H1 (cell line): ENCODE measurements at regions not wholly inside any gene's neighbourhood (a gene's known extent, or its start where the extent isn't known, plus 50 kb on each side); places are given as distances from the start of the nearest gene placed in this dataset.

ENCODE experiments used
- CTCF ChIA-PET: fragments of 300-600 bp; sonication (Branson Sonifier 250); formaldehyde crosslinking; loops from one replicate; lab custom pipeline; 2021; ENCODE audit not compliant: partially characterized antibody; lab: Charles Lee
- POLR2A ChIA-PET: fragments of 300-600 bp; sonication (Branson Sonifier 250); formaldehyde crosslinking; loops from one replicate; lab custom pipeline; 2021; ENCODE audit warnings: inconsistent platforms; ENCODE audit not compliant: partially characterized antibody; lab: Charles Lee
- DNase-seq, 2 experiments: peaks; one replicate each; pipeline versions ENCODE4 v3.0.0 to v3.0.0-alpha.2; 2010 to 2022; ENCODE audit warnings: low spot score in 2 of 2, low read depth in 1 of 2, mixed read lengths in 1 of 2
- FAIRE-seq: peaks from 2 replicates; lab custom pipeline; 2011; peaks lifted over from hg19 to GRCh38; lab: Jason Lieb, UNC
- H2AFZ ChIP-seq: 2 replicates; pipeline ENCODE4 v1.8.1; 2012; ENCODE audit warnings: low read length, inconsistent platforms
- H2AK5ac ChIP-seq: 2 replicates; pipeline ENCODE4 v1.6.1; 2013; ENCODE audit warnings: low read depth, low read length
- H2BK120ac ChIP-seq: replicated peaks from 2 replicates; pipeline ENCODE3; 2013; ENCODE audit warnings: low read depth, low read length, inconsistent platforms
- H2BK12ac ChIP-seq: 2 replicates; pipeline ENCODE4 v1.6.1; 2013; ENCODE audit warnings: low read depth, low read length
- H2BK15ac ChIP-seq: 2 replicates; pipeline ENCODE4 v1.6.1; 2013; ENCODE audit warnings: low read length
- H2BK20ac ChIP-seq: 2 replicates; pipeline ENCODE4 v1.6.1; 2013; ENCODE audit warnings: low read length
- H2BK5ac ChIP-seq: 2 replicates; pipeline ENCODE4 v1.6.1; 2013; ENCODE audit warnings: low read depth, low read length
- H3K14ac ChIP-seq: 2 replicates; pipeline ENCODE4 v1.6.1; 2013; ENCODE audit warnings: inconsistent platforms; ENCODE audit not compliant: insufficient read length
- H3K18ac ChIP-seq: 2 replicates; pipeline ENCODE4 v1.6.1; 2013; ENCODE audit warnings: low read length; ENCODE audit errors: extremely low read depth
- H3K23ac ChIP-seq: 2 replicates; pipeline ENCODE4 v1.6.1; 2013; ENCODE audit warnings: inconsistent platforms; ENCODE audit not compliant: insufficient read length
- H3K23me2 ChIP-seq: 2 replicates; pipeline ENCODE4 v1.6.1; 2013; ENCODE audit warnings: low read depth, low read length
- H3K27ac ChIP-seq: 2 replicates; pipeline ENCODE4 v1.6.1; 2011; ENCODE audit warnings: low read depth, low read length, inconsistent platforms
- H3K27me3 ChIP-seq, 4 experiments: replicated peaks in 1 of 4; 1 replicate in 1 of 4; 2 replicates in 3 of 4; pipeline versions ENCODE4 v1.6.1 to v1.8.1; 2011 to 2013; ENCODE audit warnings: low read length in 3 of 4, mild to moderate bottlenecking in 3 of 4, inconsistent platforms in 2 of 4, mixed read lengths in 2 of 4, moderate library complexity in 1 of 4; ENCODE audit not compliant: control insufficient read depth in 3 of 4, insufficient read depth in 3 of 4; ENCODE audit errors: extremely low read depth in 1 of 4
- H3K36me3 ChIP-seq, 4 experiments: 2 replicates each; pipeline versions ENCODE4 v1.6.1 to v1.8.1; 2011 to 2013; ENCODE audit warnings: mild to moderate bottlenecking in 4 of 4, low read length in 3 of 4, moderate library complexity in 2 of 4, control low read depth in 1 of 4, inconsistent platforms in 1 of 4; ENCODE audit not compliant: insufficient read depth in 4 of 4, control insufficient read depth in 2 of 4
- H3K4ac ChIP-seq: replicated peaks from 2 replicates; pipeline ENCODE3; 2013; ENCODE audit warnings: low read length, low read depth, mixed read lengths, inconsistent platforms; ENCODE audit not compliant: insufficient read length
- H3K4me1 ChIP-seq, 4 experiments: replicated peaks in 1 of 4; 1 replicate in 1 of 4; 2 replicates in 3 of 4; pipeline versions ENCODE4 v1.6.1 to v1.8.1; 2011 to 2013; ENCODE audit warnings: low read length in 3 of 4, inconsistent platforms in 2 of 4, mixed read lengths in 1 of 4; ENCODE audit not compliant: insufficient read depth in 4 of 4, control insufficient read depth in 3 of 4
- H3K4me2 ChIP-seq, 2 experiments: 2 replicates each; pipeline versions ENCODE4 v1.6.1 to v1.8.1; 2011 to 2013; ENCODE audit warnings: low read depth in 2 of 2, low read length in 2 of 2, control low read depth in 1 of 2, inconsistent platforms in 1 of 2, mild to moderate bottlenecking in 1 of 2; ENCODE audit not compliant: insufficient read depth in 1 of 2
- H3K4me3 ChIP-seq, 4 experiments: fragments of 200-600, 300-600 bp in 1 of 4; sonication (generic), shearing (Covaris generic), sonication (Bioruptor Twin) in 1 of 4; 2 replicates each; pipeline versions ENCODE4 v1.5.1 to v1.8.1; 2011 to 2016; ENCODE audit warnings: low read length in 4 of 4, low read depth in 3 of 4, control low read depth in 2 of 4, inconsistent platforms in 2 of 4, mild to moderate bottlenecking in 2 of 4, mixed read lengths in 1 of 4, moderate library complexity in 1 of 4; ENCODE audit not compliant: insufficient read depth in 2 of 4; ENCODE audit errors: extremely low read depth in 1 of 4
- H3K56ac ChIP-seq: replicated peaks from 2 replicates; pipeline ENCODE3; 2013; ENCODE audit warnings: low read depth, mild to moderate bottlenecking, mixed read lengths, low read length, inconsistent platforms; ENCODE audit not compliant: insufficient read length
- H3K79me1 ChIP-seq: 2 replicates; pipeline ENCODE4 v1.6.1; 2013; ENCODE audit warnings: low read depth, low read length, control low read depth
- H3K79me2 ChIP-seq, 2 experiments: 2 replicates each; pipeline versions ENCODE4 v1.6.1 to v1.8.1; 2012 to 2013; ENCODE audit warnings: low read length in 2 of 2, mild to moderate bottlenecking in 2 of 2, inconsistent platforms in 1 of 2; ENCODE audit not compliant: insufficient read depth in 2 of 2, control insufficient read depth in 1 of 2
- H3K9ac ChIP-seq, 4 experiments: replicated peaks in 1 of 4; 1 replicate in 1 of 4; 2 replicates in 3 of 4; pipeline versions ENCODE4 v1.6.1 to v1.8.1; 2011 to 2013; ENCODE audit warnings: low read depth in 3 of 4, low read length in 3 of 4, control low read depth in 2 of 4, mild to moderate bottlenecking in 2 of 4, moderate library complexity in 2 of 4, inconsistent platforms in 1 of 4; ENCODE audit errors: extremely low read depth in 1 of 4
- H3K9me3 ChIP-seq, 2 experiments: 2 replicates each; pipeline versions ENCODE4 v1.6.1 to v1.8.1; 2012 to 2013; ENCODE audit warnings: mild to moderate bottlenecking in 2 of 2, moderate library complexity in 2 of 2, control low read depth in 1 of 2, inconsistent platforms in 1 of 2, low read depth in 1 of 2, low read length in 1 of 2, mixed read lengths in 1 of 2; ENCODE audit not compliant: insufficient read depth in 2 of 2
- H4K20me1 ChIP-seq, 2 experiments: replicated peaks in 1 of 2; 2 replicates each; pipeline versions ENCODE3 to v1.8.1; 2011 to 2013; ENCODE audit warnings: inconsistent platforms in 2 of 2, low read length in 2 of 2, mild to moderate bottlenecking in 1 of 2; ENCODE audit not compliant: insufficient read depth in 2 of 2, control insufficient read depth in 1 of 2
- H4K5ac ChIP-seq: 2 replicates; pipeline ENCODE4 v1.6.1; 2013; ENCODE audit warnings: low read length, low read depth, mixed read lengths, inconsistent platforms; ENCODE audit not compliant: insufficient read length
- H4K8ac ChIP-seq: 2 replicates; pipeline ENCODE4 v1.8.0; 2013; ENCODE audit warnings: mild to moderate bottlenecking, moderate library complexity, low read length, inconsistent platforms; ENCODE audit not compliant: insufficient read depth; ENCODE audit errors: extremely low read depth
- H4K91ac ChIP-seq: replicated peaks from 2 replicates; pipeline ENCODE3; 2013; ENCODE audit warnings: low read length, mixed read lengths, inconsistent platforms; ENCODE audit not compliant: insufficient read length
- CEBPB ChIP-seq: IDR thresholded peaks from 2 replicates; pipeline ENCODE4 v1.6.1; 2012; ENCODE audit warnings: low read depth, low read length
- CREB1 ChIP-seq: IDR thresholded peaks from 2 replicates; pipeline ENCODE4 v1.6.1; 2012; ENCODE audit warnings: inconsistent platforms
- RAD21 ChIP-seq, 2 experiments: IDR thresholded peaks in 1 of 2; conservative IDR thresholded peaks in 1 of 2; 2 replicates each; pipeline ENCODE4 v1.6.1; 2011; ENCODE audit warnings: low read depth in 2 of 2, low read length in 2 of 2, improper control_type of control experiment in 1 of 2, inconsistent platforms in 1 of 2, mild to moderate bottlenecking in 1 of 2, moderate library complexity in 1 of 2
- SIN3A ChIP-seq, 2 experiments: IDR thresholded peaks in 1 of 2; conservative IDR thresholded peaks in 1 of 2; 2 replicates each; pipeline ENCODE4 v1.6.1; 2011 to 2012; ENCODE audit warnings: low read length in 2 of 2, improper control_type of control experiment in 1 of 2, low read depth in 1 of 2, mild to moderate bottlenecking in 1 of 2
- WGBS, 2 experiments: shearing (Covaris generic) in 1 of 2; methylation state at CpG; one replicate each; pipeline versions ENCODE4 v1.1.6 to v1.1.7; 2013 to 2015; ENCODE audit warnings: low lambda C conversion rate in 2 of 2, mixed read lengths in 2 of 2, inconsistent platforms in 1 of 2, low coverage in 1 of 2, missing lambda C conversion rate in 1 of 2; ENCODE audit not compliant: insufficient replicate concordance in 2 of 2, insufficient coverage in 1 of 2, insufficient read length in 1 of 2; ENCODE audit errors: extremely low coverage in 1 of 2, missing lambda C conversion rate in 1 of 2; 5-methylcytosine and 5-hydroxymethylcytosine counted together
- TF ChIP-seq, protein P1 (sequence below), 3 experiments: IDR thresholded peaks; 1 replicate in 2 of 3; 2 replicates in 1 of 3; pipeline versions ENCODE4 v1.5.1 to v1.6.1; 2011; ENCODE audit warnings: low read length in 3 of 3, mild to moderate bottlenecking in 3 of 3, inconsistent platforms in 2 of 3, low read depth in 1 of 3, moderate library complexity in 1 of 3; ENCODE audit not compliant: insufficient read depth in 1 of 3; ENCODE audit errors: control extremely low read depth in 1 of 3
- TF ChIP-seq, protein P2 (sequence below): IDR thresholded peaks from 2 replicates; pipeline ENCODE4 v1.6.1; 2012; ENCODE audit warnings: inconsistent platforms
- TF ChIP-seq, protein P3 (sequence below): IDR thresholded peaks from 2 replicates; pipeline ENCODE4 v1.6.1; 2012; ENCODE audit warnings: inconsistent platforms
- TF ChIP-seq, protein P4 (sequence below): IDR thresholded peaks from 2 replicates; pipeline ENCODE4 v1.6.1; 2012; ENCODE audit warnings: low read length, inconsistent platforms

DNA sequence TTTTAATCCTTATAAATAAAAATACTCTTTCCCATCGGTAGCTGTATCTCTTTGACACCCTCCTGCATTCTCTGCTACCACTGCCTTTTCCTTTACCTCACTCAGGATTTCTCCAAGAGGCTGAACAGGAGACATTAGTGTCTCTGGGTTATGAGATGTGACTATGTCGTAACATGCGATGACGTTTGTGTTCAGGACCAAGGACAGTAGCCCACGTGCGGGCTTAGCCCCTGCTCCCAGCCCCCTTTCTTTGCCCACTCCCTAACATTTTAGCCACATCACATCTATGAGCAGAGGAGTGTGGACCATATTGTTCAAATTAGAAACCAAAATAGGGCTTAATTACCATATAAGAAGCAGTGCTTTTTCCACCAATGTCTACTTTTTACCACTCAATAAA lies 369.3 kb downstream of the FBXW7 start:
- Histone ChIP-seq H3K36me3 (no peaks in the 10 kb centered on the region), H3K18ac (no peak overlapping the region), H4K91ac (no peak overlapping the region), H3K4me1 (peaks cover 3 to 19% (median 10%) of the 10 kb centered on the region in 4 experiments), H2BK5ac (no peak overlapping the region), H3K23me2 (no peaks in the 10 kb centered on the region), H4K8ac (no peak overlapping the region), H3K23ac (no peak overlapping the region), H2BK15ac (no peak overlapping the region), H3K4me2 (no peak overlapping the region), H3K9ac (no peak overlapping the region), H2BK12ac (no peak overlapping the region), H2BK20ac (no peak overlapping the region; the same call in 1 of the 2 replicates), H3K79me2 (no peaks in the 10 kb centered on the region), H3K27me3 (no peaks in the 10 kb centered on the region), H3K79me1 (no peaks in the 10 kb centered on the region), H2AFZ (no peak overlapping the region), H4K5ac (no peak overlapping the region), H3K9me3 (no peaks in the 10 kb centered on the region), H2AK5ac (no peak overlapping the region), H3K4ac (no peak overlapping the region), H3K56ac (no peak overlapping the region)
- peak; percentile 52 for FAIRE-seq
- CTCF ChIA-PET: interaction anchor here (1.4 kb wide), 1 partner anchor 121 kb away, joined by 3 read pairs; no protein-coding TSS in a partner anchor
- 67% methylated on average over 6 of the region's 6 CpGs; no CpG with 5 or more reads in 1 of the 2 experiments for WGBS, 2 experiments
- DNase-seq: peak in 1 of 2 experiments; percentile 68
- TF ChIP-seq RAD21 (IDR thresholded peaks at IDR 0.05 in 1 of 2, conservative IDR thresholded peaks at IDR 0.05 in 1 of 2; ENCODE audit: low read depth in 2 of 2, low read length in 2 of 2) (0 out of 4 replicates have a peak, but pooled peaks of 1 of the 2 experiments have one; percentile 5), CREB1 (peak; percentile 84), SIN3A (conservative IDR thresholded peaks at IDR 0.05 in 1 of 2, IDR thresholded peaks at IDR 0.05 in 1 of 2; ENCODE audit: low read depth in 1 of 2, low read length in 2 of 2) (peak; percentile 91 to 95), CEBPB (peak; percentile 91)
- TF ChIP-seq, protein P1, sequence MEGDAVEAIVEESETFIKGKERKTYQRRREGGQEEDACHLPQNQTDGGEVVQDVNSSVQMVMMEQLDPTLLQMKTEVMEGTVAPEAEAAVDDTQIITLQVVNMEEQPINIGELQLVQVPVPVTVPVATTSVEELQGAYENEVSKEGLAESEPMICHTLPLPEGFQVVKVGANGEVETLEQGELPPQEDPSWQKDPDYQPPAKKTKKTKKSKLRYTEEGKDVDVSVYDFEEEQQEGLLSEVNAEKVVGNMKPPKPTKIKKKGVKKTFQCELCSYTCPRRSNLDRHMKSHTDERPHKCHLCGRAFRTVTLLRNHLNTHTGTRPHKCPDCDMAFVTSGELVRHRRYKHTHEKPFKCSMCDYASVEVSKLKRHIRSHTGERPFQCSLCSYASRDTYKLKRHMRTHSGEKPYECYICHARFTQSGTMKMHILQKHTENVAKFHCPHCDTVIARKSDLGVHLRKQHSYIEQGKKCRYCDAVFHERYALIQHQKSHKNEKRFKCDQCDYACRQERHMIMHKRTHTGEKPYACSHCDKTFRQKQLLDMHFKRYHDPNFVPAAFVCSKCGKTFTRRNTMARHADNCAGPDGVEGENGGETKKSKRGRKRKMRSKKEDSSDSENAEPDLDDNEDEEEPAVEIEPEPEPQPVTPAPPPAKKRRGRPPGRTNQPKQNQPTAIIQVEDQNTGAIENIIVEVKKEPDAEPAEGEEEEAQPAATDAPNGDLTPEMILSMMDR (IDR thresholded peaks at IDR 0.05; ENCODE audit: control extremely low read depth in 1 of 3, insufficient read depth in 1 of 3, low read depth in 1 of 3, low read length in 3 of 3): no peak
- TF ChIP-seq, protein P2, sequence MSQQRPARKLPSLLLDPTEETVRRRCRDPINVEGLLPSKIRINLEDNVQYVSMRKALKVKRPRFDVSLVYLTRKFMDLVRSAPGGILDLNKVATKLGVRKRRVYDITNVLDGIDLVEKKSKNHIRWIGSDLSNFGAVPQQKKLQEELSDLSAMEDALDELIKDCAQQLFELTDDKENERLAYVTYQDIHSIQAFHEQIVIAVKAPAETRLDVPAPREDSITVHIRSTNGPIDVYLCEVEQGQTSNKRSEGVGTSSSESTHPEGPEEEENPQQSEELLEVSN: no peak
- TF ChIP-seq, protein P3, sequence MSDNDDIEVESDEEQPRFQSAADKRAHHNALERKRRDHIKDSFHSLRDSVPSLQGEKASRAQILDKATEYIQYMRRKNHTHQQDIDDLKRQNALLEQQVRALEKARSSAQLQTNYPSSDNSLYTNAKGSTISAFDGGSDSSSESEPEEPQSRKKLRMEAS: peak; percentile 96
- TF ChIP-seq, protein P4, sequence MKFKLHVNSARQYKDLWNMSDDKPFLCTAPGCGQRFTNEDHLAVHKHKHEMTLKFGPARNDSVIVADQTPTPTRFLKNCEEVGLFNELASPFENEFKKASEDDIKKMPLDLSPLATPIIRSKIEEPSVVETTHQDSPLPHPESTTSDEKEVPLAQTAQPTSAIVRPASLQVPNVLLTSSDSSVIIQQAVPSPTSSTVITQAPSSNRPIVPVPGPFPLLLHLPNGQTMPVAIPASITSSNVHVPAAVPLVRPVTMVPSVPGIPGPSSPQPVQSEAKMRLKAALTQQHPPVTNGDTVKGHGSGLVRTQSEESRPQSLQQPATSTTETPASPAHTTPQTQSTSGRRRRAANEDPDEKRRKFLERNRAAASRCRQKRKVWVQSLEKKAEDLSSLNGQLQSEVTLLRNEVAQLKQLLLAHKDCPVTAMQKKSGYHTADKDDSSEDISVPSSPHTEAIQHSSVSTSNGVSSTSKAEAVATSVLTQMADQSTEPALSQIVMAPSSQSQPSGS: peak; percentile 84
- TF ChIP-seq, all 59 proteins: peak for 6
- H2BK120ac ChIP-seq: no peak overlapping the region
- H3K14ac ChIP-seq: no peak overlapping the region
- POLR2A ChIA-PET: no interaction called here
- no peak overlapping the region for H3K27ac ChIP-seq
- no peak overlapping the region for H3K4me3 ChIP-seq
- H4K20me1 ChIP-seq: no peaks in the 10 kb centered on the region
